Uterus (tissue), 2 donors: ENCODE measurements at regions not wholly inside any gene's neighbourhood (a gene's known extent, or its start where the extent isn't known, plus 50 kb on each side); places are given as distances from the start of the nearest gene placed in this dataset.

Experiments used
- CTCF ChIP-seq, 4 experiments: fragments of 200-600 bp in 2 of 4; fragments of 450-650 bp in 2 of 4; sonication (generic) in 2 of 4; IDR thresholded peaks; one replicate each; pipeline ENCODE4 v1.5.1; 2016 to 2019; ENCODE audit warnings: antibody characterized with exemption in 4 of 4, mild to moderate bottlenecking in 2 of 4, moderate library complexity in 1 of 4
- POLR2A ChIP-seq, 2 donors: fragments of 450-650 bp; IDR thresholded peaks; one replicate each; pipeline ENCODE4 v1.6.1; 2016; ENCODE audit warnings: antibody characterized with exemption in 2 of 2, mild to moderate bottlenecking in 1 of 2, moderate library complexity in 1 of 2

- TF ChIP-seq CTCF (IDR thresholded peaks at IDR 0.05) (no peak), POLR2A (IDR thresholded peaks at IDR 0.05) (no peak)
Observed at GRCh38 chr11:115677190-115677589, 173.0 kb upstream of the CADM1 start.
